ENCODE measurements at regions not wholly inside any gene's neighbourhood (a gene's known extent, or its start where the extent isn't known, plus 50 kb on each side); places are given as distances from the start of the nearest gene placed in this dataset.

DNA sequence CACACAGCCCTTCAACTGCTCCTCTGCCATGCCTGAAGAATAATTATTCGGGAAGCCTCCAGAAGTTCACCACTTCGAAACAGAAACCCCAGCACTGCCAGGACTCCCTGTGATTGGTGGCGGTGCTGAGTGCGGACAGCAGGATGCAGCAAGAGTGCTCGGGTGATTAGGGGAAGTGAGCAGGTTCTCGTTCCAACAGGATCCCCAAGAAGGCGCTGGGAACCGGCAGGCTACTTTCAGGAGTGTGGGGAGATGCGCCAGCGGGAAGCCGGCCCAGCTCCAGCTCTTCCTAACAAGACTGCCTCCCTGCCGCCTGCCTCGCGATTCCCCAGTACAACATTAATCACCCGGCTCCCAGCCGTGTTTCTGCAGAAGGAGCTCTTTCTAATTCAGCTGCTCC, 630.2 kb downstream of the BRD1 start:
- WGBS, 3 donors, result 6 to 10% (median 7%) methylated on average over 16 of the region's 16 CpGs
- no peak overlapping the region for H3K27ac ChIP-seq (ENCODE audit: low read depth, low read length)

GRCh38 chr22:49196046-49196511, 631.6 kb downstream of the BRD1 start:
- WGBS, 3 donors, result 87 to 93% (median 89%) methylated on average over 12 to 13 of the region's 13 CpGs
- H3K27ac ChIP-seq (ENCODE audit: low read depth, low read length), result no peak overlapping the region

GRCh38 chr22:49195636-49196035, 632.0 kb downstream of the BRD1 start:
- H3K27ac ChIP-seq (ENCODE audit: low read depth, low read length), result no peak overlapping the region
- WGBS, 3 donors, result 82 to 86% (median 85%) methylated on average over 10 to 14 of the region's 14 CpGs

DNA sequence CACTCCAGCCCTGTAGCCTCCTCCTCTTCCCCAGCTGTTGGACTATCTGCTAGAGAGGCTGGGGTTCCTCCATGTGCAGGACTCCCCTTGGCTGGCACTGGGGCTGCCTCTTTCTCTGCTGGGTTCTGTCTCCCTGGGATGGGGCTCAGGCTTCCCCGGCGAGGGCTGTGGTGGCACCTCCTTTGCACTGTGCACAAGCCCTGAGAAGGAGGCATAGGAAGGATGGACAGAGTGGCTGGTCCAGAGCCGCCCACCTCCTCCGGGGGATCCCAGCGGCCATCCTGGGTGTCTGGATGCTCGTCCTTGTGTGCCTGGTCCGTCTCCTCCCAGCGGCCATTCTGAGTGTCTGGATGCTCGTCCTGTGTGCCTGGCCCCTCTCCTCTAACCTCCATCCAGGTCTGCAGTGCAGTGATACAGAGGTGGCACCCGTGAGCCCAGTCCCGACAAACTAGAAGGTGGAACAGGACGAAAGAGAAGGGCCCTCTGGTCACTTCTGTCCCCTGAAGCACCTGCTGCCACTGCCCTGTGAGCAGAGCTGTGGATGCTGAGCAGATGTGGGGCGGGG, 633.7 kb downstream of the BRD1 start:
- 84 to 91% (median 91%) methylated on average over 13 of the region's 13 CpGs for WGBS, 3 donors
- H3K27ac ChIP-seq (ENCODE audit: low read depth, low read length), result no peak overlapping the region

DNA sequence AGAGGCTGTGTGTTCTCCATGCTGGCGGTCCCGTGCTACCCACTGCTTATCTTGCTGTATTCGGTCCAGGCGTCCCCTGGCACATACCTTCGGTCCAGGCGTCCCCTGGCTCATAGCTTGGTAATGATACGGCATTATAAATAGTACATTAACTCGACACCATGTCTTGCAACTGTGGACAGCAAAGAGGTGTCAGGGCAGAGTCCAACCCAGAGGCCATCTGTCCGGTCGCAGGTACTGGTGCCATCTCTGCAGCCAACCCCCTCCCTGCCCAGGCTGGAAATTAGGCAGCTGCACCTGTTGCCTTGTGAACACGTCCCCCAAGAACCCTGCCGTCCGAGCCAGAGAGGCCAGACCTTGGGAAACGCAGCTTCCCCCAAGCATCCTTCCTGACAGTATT, 634.3 kb downstream of the BRD1 start:
- H3K27ac ChIP-seq (ENCODE audit: low read depth, low read length), result no peak overlapping the region
- 84 to 89% (median 84%) methylated on average over 14 of the region's 14 CpGs for WGBS, 3 donors

- 58 to 82% (median 78%) methylated on average over 8 of the region's 8 CpGs for WGBS, 3 donors
- H3K27ac ChIP-seq (ENCODE audit: low read depth, low read length), result no peak overlapping the region
These were observed 634.8 kb downstream of the BRD1 start for GRCh38 chr22:49192857-49193250.

DNA sequence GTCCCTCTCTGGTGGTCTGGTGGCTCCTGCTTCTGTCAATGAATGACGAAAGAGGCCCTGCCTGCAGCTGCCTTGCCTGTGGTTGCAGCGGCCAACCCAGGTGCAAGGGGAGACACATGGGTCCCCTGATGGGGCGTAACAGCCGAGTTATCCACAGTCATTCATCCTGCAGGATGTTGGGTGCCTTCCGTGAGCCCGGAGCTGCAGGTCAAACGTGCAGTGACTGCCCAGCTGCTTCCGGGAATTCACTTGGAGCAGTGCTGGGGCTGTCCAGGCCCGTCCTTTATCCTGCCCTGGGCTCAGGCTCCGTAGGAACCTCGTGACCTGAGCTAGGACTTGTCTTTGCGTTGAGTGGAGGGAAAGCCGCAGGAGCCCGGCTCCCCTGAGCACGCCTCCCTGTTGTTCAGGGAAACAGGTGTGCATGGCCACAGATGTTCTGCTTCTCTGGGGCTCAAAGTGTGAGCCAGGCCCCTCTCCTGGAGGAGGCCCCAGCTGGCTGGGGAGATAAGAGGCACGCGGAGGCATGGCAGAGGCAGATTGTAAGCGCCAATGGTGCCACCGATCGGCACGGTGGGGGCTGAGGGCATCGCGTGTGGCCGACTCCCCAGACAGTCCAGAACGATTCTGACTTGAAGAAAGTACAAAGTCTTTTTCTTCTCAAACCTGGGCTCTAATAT, 635.4 kb downstream of the BRD1 start:
- WGBS, 3 donors, result 39 to 63% (median 58%) methylated on average over 25 of the region's 25 CpGs
- H3K27ac ChIP-seq (ENCODE audit: low read depth, low read length), result no peak overlapping the region

DNA sequence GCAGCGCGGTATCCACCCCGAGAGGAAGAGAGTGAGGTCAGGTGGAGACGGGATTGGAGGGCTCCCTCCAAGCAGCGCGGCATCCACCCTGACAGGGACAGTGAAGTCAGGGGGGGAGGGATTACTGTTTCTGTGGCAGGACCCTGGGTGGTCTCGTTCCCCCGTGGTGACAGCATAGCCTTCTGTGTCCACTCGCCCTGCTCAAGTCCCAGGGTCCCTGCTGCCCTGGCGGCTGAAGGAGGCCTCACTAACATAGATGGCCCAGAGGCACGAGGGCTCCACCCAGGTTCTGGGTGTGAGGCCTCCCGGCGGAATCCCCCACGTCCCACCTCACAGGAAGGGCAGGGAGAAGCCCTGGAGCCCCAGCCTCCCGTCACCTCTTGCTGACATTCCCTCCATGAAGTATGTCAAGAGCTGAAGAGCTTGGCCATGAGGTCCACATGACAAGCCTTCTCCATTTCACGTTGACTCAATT, 636.1 kb downstream of the BRD1 start:
- 74 to 86% (median 83%) methylated on average over 16 of the region's 16 CpGs for WGBS, 3 donors
- H3K27ac ChIP-seq (ENCODE audit: low read depth, low read length), result no peak overlapping the region

DNA sequence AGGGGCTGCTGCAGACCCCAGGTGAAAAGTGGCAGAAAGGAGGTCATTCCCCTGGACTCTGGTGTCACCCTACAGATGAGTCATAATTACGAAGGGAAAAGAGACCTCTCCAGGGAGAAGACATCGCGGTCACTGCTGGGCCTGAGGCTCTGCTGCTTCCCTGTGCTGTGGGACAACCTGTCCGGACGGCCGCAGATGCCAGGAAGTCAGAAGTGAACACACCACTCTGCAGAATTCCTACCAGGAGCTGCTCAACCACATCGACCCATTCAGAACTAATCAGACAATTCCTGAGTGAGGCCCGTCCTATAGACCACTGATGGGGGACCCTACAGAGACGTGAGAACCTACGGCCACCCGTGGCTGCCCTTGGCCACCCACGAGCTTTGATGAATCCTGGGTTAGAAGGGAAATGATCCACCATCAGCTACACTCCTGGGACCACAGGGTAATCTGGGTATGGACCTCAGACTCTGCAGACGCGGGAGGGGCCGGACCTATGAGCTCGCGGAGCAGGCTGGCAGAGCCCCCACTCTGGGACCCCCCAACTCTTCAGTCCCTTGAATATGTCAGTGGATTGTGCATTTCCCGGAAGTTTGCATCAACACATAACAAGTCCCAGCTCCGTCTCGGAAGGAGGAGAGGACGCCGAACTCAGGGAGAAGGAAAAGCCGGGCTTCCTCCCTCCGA, 636.7 kb downstream of the BRD1 start:
- H3K27ac ChIP-seq (ENCODE audit: low read depth, low read length), result no peak overlapping the region
- WGBS, 3 donors, result 78 to 83% (median 82%) methylated on average over 24 of the region's 24 CpGs

DNA sequence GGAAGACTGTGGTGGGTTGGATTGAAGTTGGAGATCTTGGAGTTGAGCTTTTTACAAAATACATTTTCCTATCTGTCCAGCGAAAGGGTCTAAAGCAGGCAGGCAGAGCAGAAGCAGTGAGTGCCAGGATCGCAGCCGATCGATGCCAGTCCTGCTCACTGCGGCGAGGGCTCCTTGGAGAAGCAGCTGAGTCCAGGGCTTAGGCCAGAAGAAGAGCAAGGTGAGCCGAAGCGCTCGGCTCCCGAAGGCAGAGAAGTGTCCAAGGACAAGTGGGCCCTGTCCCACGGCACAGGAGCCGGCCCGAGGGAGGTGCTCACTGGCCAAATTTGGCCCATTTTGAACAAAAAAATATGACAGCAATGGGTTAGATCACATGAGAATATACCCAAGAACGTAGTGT, 637.8 kb downstream of the BRD1 start:
- 86 to 90% (median 89%) methylated on average over 14 of the region's 14 CpGs for WGBS, 3 donors
- no peak overlapping the region for H3K27ac ChIP-seq (ENCODE audit: low read depth, low read length)

GRCh38 chr22:49188591-49188990, 639.1 kb downstream of the BRD1 start:
- WGBS, 3 donors, result 88 to 92% (median 90%) methylated on average over 10 of the region's 10 CpGs
- H3K27ac ChIP-seq (ENCODE audit: low read depth, low read length), result no peak overlapping the region

GRCh38 chr22:49188091-49188490, 639.6 kb downstream of the BRD1 start:
- 83 to 84% (median 84%) methylated on average over 8 of the region's 8 CpGs for WGBS, 3 donors

GRCh38 chr22:49186762-49187161, 640.9 kb downstream of the BRD1 start:
- 85 to 88% (median 88%) methylated on average over 12 of the region's 12 CpGs for WGBS, 3 donors

More at GRCh38 chr22:49188091-49188490, 639.6 kb downstream of the BRD1 start:
- H3K27ac ChIP-seq (ENCODE audit: low read depth, low read length), result no peak overlapping the region

GRCh38 chr22:49186293-49186692, 641.4 kb downstream of the BRD1 start:
- 90 to 100% (median 96%) methylated on average over 1 of the region's 1 CpG for WGBS, 3 donors
- no peak overlapping the region for H3K27ac ChIP-seq (ENCODE audit: low read depth, low read length)

More at GRCh38 chr22:49186762-49187161, 640.9 kb downstream of the BRD1 start:
- no peak overlapping the region for H3K27ac ChIP-seq (ENCODE audit: low read depth, low read length)

DNA sequence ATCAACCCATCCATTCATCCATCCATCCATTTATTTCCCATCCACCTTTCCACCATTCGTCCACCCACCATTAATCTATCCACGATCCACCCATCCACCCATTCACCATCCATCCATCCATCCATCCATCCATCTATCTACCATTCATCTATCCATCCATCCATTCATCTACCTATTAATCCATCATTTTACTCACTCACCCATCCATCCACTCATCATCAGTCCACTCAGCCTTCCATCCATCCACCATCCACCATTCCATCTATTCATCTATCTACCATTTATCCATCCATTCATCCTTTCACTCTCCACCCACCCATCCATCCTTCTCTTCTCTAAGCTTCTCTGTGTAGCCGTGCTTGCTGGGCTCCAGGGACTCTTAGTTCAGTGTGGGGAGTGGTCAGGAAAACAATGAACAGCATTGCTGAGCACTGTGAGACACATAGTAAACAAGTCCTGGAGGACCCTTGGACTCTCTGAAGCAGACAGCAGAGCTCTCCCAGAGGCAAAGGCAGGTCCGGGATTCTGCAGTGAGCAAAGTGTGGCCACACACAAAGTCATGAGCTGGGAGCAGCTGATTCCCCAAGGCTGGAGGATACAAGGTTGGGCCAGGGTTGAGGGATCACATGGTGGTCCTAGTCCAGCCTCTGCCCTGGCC, 642.2 kb downstream of the BRD1 start:
- 76 to 83% (median 76%) methylated on average over 4 of the region's 4 CpGs for WGBS, 3 donors

GRCh38 chr22:49184736-49185135, 642.9 kb downstream of the BRD1 start:
- H3K27ac ChIP-seq (ENCODE audit: low read depth, low read length), result no peak overlapping the region
- WGBS, 3 donors, result 83 to 87% (median 86%) methylated on average over 15 of the region's 15 CpGs

More for the DNA sequence above, 642.2 kb downstream of the BRD1 start:
- no peak overlapping the region for H3K27ac ChIP-seq (ENCODE audit: low read depth, low read length)

GRCh38 chr22:49183826-49184216, 643.9 kb downstream of the BRD1 start:
- WGBS, 3 donors, result 74 to 78% (median 76%) methylated on average over 26 of the region's 26 CpGs

DNA sequence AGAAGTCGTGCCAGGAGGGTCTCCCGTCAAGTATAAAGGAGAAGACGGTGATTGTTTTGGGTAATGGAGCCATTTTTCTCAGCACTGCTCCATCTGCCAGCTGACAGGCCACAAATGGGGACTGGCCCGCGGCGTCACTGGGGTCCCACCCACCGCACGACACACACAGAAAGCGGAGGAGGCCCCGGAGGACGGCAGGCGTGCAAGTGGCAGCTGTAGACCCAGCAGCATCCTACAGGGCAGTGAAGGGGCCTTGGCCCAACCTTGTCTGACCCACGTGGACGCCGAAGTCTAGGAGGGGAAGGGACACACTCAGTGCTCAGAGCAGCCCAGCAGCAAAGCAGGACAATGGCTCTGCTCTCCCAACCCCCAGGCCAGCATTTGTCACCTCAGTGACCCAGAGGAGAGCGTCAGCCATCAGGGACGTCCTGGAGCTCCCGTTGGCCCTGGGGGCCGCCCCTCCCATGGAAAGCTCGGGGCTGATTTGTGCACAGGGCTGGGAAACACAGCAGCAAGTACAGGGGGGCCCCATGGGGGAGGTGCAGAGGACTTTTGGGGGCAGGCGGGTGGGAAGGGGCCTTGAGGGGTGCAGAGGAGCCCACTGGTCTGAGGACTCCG, 644.4 kb downstream of the BRD1 start:
- WGBS, 3 donors, result 60 to 69% (median 67%) methylated on average over 22 of the region's 22 CpGs
- no peak overlapping the region for H3K27ac ChIP-seq (ENCODE audit: low read depth, low read length)

More at GRCh38 chr22:49183826-49184216, 643.9 kb downstream of the BRD1 start:
- no peak overlapping the region for H3K27ac ChIP-seq (ENCODE audit: low read depth, low read length)
